Breast epithelium (tissue), 4 donors: ENCODE measurements at regions not wholly inside any gene's neighbourhood (a gene's known extent, or its start where the extent isn't known, plus 50 kb on each side); places are given as distances from the start of the nearest gene placed in this dataset.
"Not testable (repeated sequence)": the region's sequence is repeated elsewhere in the genome, so short reads cannot be mapped to it uniquely, and the experiment has no call there.

Experiments
- DNase-seq, 2 donors: peaks; one replicate each; pipeline ENCODE4 v3.0.0-alpha.2; 2019; ENCODE audit warnings: low spot score in 2 of 2
- H3K27ac ChIP-seq, 2 donors: fragments of 200-600 bp; sonication (generic) in 1 of 2; one replicate each; pipeline ENCODE4 v1.5.1; 2016 to 2019; ENCODE audit warnings: mild to moderate bottlenecking in 1 of 2
- H3K27me3 ChIP-seq, 2 donors: fragments of 200-600 bp; sonication (generic) in 1 of 2; one replicate each; pipeline versions ENCODE4 v1.5.1 to v1.6.0; 2017 to 2019; ENCODE audit warnings: control low read depth in 1 of 2, mild to moderate bottlenecking in 1 of 2
- H3K36me3 ChIP-seq: fragments of 200-600 bp; one replicate; pipeline ENCODE4 v1.5.1; 2019
- H3K4me1 ChIP-seq, 2 donors: fragments of 200-600 bp; sonication (generic); one replicate each; pipeline ENCODE4 v1.5.1; 2016 to 2019; ENCODE audit warnings: control low read depth in 1 of 2
- H3K4me3 ChIP-seq, 3 donors: fragments of 200-600 bp; sonication (generic); 1 replicate in 2 of 3; 2 replicates in 1 of 3; pipeline ENCODE4 v1.5.1; 2016 to 2019; ENCODE audit warnings: mild to moderate bottlenecking in 3 of 3, moderate library complexity in 2 of 3
- H3K9me3 ChIP-seq, 2 donors: fragments of 200-600 bp; sonication (generic) in 1 of 2; one replicate each; pipeline ENCODE4 v1.5.1; 2016 to 2019; ENCODE audit warnings: control low read depth in 1 of 2
- CTCF ChIP-seq, 3 donors: fragments of 450-650 bp; IDR thresholded peaks; one replicate each; pipeline ENCODE4 v1.5.1; 2016 to 2017; ENCODE audit warnings: antibody characterized with exemption in 3 of 3, mild to moderate bottlenecking in 3 of 3, moderate library complexity in 3 of 3
- POLR2A ChIP-seq: fragments of 450-650 bp; IDR thresholded peaks from one replicate; pipeline ENCODE4 v1.6.1; 2016; ENCODE audit warnings: antibody characterized with exemption, mild to moderate bottlenecking, moderate library complexity
- POLR2AphosphoS5 ChIP-seq, 3 donors: sonication (generic); formaldehyde crosslinking; IDR thresholded peaks; one replicate each; pipeline ENCODE4 v1.6.1; 2017; ENCODE audit warnings: antibody characterized with exemption in 3 of 3
- intact Hi-C: fragments of 100-400 bp; cut with DNase I; formaldehyde crosslinking; loops from one replicate; pipeline ENCODE4 v1.15.1; 2023; ENCODE audit warnings: low total_unique reads

DNA sequence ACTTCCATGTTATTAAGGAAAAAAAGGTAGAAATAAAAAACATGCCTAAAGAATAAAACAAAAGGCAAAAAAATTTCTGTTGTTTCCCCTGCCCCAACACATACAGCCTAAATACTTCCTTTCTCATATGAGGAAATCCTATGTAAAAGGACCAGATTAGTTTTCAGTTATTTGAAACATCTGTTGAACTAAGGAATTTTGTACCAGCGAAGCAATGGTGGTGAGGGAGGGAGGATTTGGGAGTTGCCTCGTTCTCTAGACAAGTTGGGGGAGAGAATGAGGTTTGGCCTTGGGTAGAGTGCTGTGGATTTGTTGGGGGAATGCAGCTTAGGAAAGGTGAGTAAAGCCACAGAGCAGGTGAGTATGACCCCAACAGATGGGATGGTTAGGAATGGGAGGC, 141.5 kb upstream of the RFLNA start:
- Histone ChIP-seq H3K4me1 (no peaks in the 10 kb centered on the region), H3K27me3 (no peaks in the 10 kb centered on the region), H3K36me3 (no peaks in the 10 kb centered on the region), H3K9me3 (no peaks in the 10 kb centered on the region), H3K4me3 (no peak overlapping the region), H3K27ac (no peak overlapping the region)
- intact Hi-C loops = no loop called here
- DNase-seq = no peak
- no peak for TF ChIP-seq POLR2A
- TF ChIP-seq POLR2AphosphoS5 (IDR thresholded peaks at IDR 0.05) = no peak
- TF ChIP-seq CTCF (IDR thresholded peaks at IDR 0.05) = no peak

- no peaks in the 10 kb centered on the region for H3K9me3 ChIP-seq
- no peak overlapping the region for H3K27ac ChIP-seq
- H3K4me3 ChIP-seq = no peak overlapping the region
- TF ChIP-seq POLR2AphosphoS5 (IDR thresholded peaks at IDR 0.05) (no peak), POLR2A (no peak), CTCF (IDR thresholded peaks at IDR 0.05) (no peak)
- intact Hi-C loops = no loop called here
- no peaks in the 10 kb centered on the region for H3K4me1 ChIP-seq
- DNase-seq = no peak
- no peaks in the 10 kb centered on the region for H3K27me3 ChIP-seq
- H3K36me3 ChIP-seq = no peaks in the 10 kb centered on the region
These were observed 137.5 kb upstream of the RFLNA start for GRCh38 chr12:124157406-124157805.

- no peaks in the 10 kb centered on the region for H3K27me3 ChIP-seq
- H3K36me3 ChIP-seq = no peaks in the 10 kb centered on the region
- peak in 1 of 2 donors; percentile 26 for DNase-seq
- TF ChIP-seq CTCF (IDR thresholded peaks at IDR 0.05) = no peak
- TF ChIP-seq POLR2AphosphoS5 (IDR thresholded peaks at IDR 0.05) = no peak
- no peak for TF ChIP-seq POLR2A
- H3K4me3 ChIP-seq = no peak overlapping the region
- H3K4me1 ChIP-seq = no peaks in the 10 kb centered on the region
- intact Hi-C loops = no loop called here
- no peak overlapping the region for H3K27ac ChIP-seq
- H3K9me3 ChIP-seq = no peaks in the 10 kb centered on the region
These were observed 135.2 kb upstream of the RFLNA start for GRCh38 chr12:124159655-124160054.

DNA sequence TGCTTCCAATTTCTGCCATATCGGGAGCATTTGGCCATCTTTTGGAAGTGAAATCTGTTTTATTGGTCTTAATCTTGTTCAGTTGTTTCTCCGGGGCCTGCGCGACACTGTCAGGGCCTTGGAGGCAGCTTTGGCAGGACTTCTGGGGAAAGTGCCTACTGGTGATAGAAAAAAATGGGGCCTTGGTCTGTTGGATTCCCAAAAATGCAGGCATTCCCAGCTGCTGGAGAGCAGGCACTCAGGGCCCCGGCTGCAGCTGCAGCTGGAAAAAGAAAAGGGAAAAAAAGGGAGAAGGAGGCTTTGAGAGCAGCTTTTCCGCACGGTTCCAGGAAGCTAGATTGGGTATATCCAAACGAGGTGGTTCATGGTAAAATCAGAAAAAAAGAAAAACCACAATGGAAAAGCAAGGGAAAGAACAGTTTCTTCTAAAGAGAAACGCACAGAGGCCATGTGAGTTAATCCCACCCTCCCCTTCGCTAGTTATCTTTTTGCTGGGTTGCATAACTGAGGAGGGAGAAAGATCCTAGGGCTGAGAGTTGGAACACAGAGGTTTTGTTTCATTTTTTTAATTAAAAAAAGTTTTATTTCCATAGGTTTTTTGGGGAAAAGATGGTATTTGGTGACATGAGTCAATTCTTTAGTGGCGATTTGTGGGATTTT, 134.7 kb upstream of the RFLNA start:
- Histone ChIP-seq H3K27me3 (no peaks in the 10 kb centered on the region), H3K36me3 (no peaks in the 10 kb centered on the region), H3K9me3 (no peaks in the 10 kb centered on the region), H3K4me3 (no peak overlapping the region), H3K27ac (no peak overlapping the region), H3K4me1 (no peaks in the 10 kb centered on the region)
- no peak for DNase-seq
- intact Hi-C loops = no loop called here
- TF ChIP-seq POLR2A (no peak), CTCF (IDR thresholded peaks at IDR 0.05) (no peak), POLR2AphosphoS5 (IDR thresholded peaks at IDR 0.05) (no peak)

DNA sequence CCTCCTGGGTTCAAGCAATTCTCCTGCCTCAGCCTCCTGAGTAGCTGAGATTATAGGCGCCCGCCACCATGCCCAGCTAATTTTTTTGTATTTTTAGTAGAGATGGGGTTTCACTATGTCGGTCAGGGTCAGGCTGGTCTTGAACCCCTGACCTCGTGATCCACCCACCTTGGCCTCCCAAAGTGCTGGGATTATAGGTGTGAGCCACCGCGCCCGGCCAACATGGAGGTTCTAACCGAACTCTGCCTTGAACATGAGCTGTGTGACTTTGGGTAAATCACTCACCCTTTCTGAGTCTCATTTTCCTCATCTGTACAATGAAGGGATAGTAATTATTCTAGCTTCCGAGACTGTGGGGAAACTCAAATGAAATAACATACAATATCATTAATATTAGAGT, 133.5 kb upstream of the RFLNA start:
- H3K4me1 ChIP-seq, H3K36me3 ChIP-seq, H3K4me3 ChIP-seq, DNase-seq, intact Hi-C loops, H3K27ac ChIP-seq, H3K9me3 ChIP-seq, H3K27me3 ChIP-seq: not testable (repeated sequence)
